HCT116 (cell line): ENCODE measurements at regions not wholly inside any gene's neighbourhood (a gene's known extent, or its start where the extent isn't known, plus 50 kb on each side); places are given as distances from the start of the nearest gene placed in this dataset.

Experiments used
- EGR1 ChIP-seq: IDR thresholded peaks from 2 replicates; pipeline ENCODE4 v1.6.1; 2012; ENCODE audit warnings: low read depth
- EZH2 ChIP-seq: fragments of 200-600 bp; sonication (generic); IDR thresholded peaks from 2 replicates; pipeline ENCODE4 v1.6.1; 2017; ENCODE audit warnings: antibody characterized with exemption, mixed run types
- EZH2phosphoT487 ChIP-seq: fragments of 200-600 bp; IDR thresholded peaks from 2 replicates; pipeline ENCODE4 v1.6.1; 2018; ENCODE audit warnings: antibody characterized with exemption, borderline replicate concordance
- FOSL1 ChIP-seq: IDR thresholded peaks from 2 replicates; pipeline ENCODE4 v1.6.1; 2012; ENCODE audit warnings: low read depth
- POLR2A ChIP-seq: IDR thresholded peaks from 2 replicates; pipeline ENCODE4 v1.7.0; 2011; ENCODE audit warnings: borderline replicate concordance; ENCODE audit not compliant: insufficient read depth, insufficient read length; ENCODE audit errors: extremely low read depth
- POLR2AphosphoS5 ChIP-seq: IDR thresholded peaks from 2 replicates; pipeline ENCODE4 v1.6.1; 2011; ENCODE audit warnings: mild to moderate bottlenecking, low read depth, low read length, moderate library complexity
- RAD21 ChIP-seq: IDR thresholded peaks from 2 replicates; pipeline ENCODE4 v1.6.1; 2012; ENCODE audit warnings: low read depth, mild to moderate bottlenecking
- SIN3A ChIP-seq: IDR thresholded peaks from 2 replicates; pipeline ENCODE4 v1.6.1; 2012; ENCODE audit warnings: low read depth
- TCF7L2 ChIP-seq: IDR thresholded peaks from 2 replicates; pipeline ENCODE4 v1.7.0; 2011; ENCODE audit warnings: borderline replicate concordance, inconsistent platforms; ENCODE audit not compliant: insufficient read depth, insufficient read length; ENCODE audit errors: extremely low read depth
- ZNF274 ChIP-seq: fragments of 200-500 bp; sonication (Bioruptor generic); IDR thresholded peaks from 2 replicates; pipeline ENCODE4 v1.6.1; 2014; ENCODE audit warnings: mild to moderate bottlenecking, low read depth, low read length, inconsistent platforms
- TF ChIP-seq, protein P1 (sequence below), 3 experiments: fragments of 200-600 bp in 1 of 3; sonication (generic) in 1 of 3; IDR thresholded peaks in 2 of 3; conservative IDR thresholded peaks in 1 of 3; 2 replicates each; pipeline ENCODE4 v1.5.1; 2012 to 2017; ENCODE audit warnings: low read depth in 2 of 3, low read length in 2 of 3, antibody characterized with exemption in 1 of 3, borderline replicate concordance in 1 of 3, control low read depth in 1 of 3, mild to moderate bottlenecking in 1 of 3, mixed read lengths in 1 of 3, mixed run types in 1 of 3, moderate library complexity in 1 of 3; ENCODE audit not compliant: insufficient read depth in 1 of 3
- TF ChIP-seq, protein P2 (sequence below): IDR thresholded peaks from 2 replicates; pipeline ENCODE4 v1.6.1; 2012; ENCODE audit warnings: low read depth
- TF ChIP-seq, protein P3 (sequence below): IDR thresholded peaks from 2 replicates; pipeline ENCODE4 v1.6.1; 2012
- TF ChIP-seq, protein P4 (sequence below): IDR thresholded peaks from 2 replicates; pipeline ENCODE4 v1.6.1; 2012

DNA sequence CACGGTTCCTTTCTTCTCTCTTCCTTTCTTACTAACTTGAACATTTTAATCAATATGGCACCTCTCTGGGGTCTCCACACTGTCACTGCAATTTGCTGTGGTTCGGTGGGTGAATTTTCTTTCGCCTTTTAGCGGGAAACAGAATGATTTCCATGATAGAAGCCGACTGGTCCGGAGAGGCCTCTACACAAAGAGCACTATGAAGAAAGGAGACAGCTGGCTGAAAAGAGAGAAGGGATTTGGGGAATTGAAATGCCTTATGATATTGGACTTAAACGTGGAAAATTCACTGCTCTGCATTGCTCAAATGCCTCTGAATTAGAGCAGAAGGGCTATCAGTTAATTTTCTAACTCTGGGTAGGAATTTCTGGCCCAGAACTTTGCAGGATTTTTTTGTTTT is 55.9 kb downstream of the KCNA5 start:
- TF ChIP-seq POLR2AphosphoS5 = no peak
- no peak for TF ChIP-seq ZNF274
- TF ChIP-seq RAD21 = no peak
- TF ChIP-seq, protein P1, sequence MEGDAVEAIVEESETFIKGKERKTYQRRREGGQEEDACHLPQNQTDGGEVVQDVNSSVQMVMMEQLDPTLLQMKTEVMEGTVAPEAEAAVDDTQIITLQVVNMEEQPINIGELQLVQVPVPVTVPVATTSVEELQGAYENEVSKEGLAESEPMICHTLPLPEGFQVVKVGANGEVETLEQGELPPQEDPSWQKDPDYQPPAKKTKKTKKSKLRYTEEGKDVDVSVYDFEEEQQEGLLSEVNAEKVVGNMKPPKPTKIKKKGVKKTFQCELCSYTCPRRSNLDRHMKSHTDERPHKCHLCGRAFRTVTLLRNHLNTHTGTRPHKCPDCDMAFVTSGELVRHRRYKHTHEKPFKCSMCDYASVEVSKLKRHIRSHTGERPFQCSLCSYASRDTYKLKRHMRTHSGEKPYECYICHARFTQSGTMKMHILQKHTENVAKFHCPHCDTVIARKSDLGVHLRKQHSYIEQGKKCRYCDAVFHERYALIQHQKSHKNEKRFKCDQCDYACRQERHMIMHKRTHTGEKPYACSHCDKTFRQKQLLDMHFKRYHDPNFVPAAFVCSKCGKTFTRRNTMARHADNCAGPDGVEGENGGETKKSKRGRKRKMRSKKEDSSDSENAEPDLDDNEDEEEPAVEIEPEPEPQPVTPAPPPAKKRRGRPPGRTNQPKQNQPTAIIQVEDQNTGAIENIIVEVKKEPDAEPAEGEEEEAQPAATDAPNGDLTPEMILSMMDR (IDR thresholded peaks at IDR 0.05 in 2 of 3, conservative IDR thresholded peaks at IDR 0.05 in 1 of 3; ENCODE audit: borderline replicate concordance in 1 of 3, insufficient read depth in 1 of 3, low read depth in 2 of 3, low read length in 2 of 3) = no peak
- TF ChIP-seq, protein P2, sequence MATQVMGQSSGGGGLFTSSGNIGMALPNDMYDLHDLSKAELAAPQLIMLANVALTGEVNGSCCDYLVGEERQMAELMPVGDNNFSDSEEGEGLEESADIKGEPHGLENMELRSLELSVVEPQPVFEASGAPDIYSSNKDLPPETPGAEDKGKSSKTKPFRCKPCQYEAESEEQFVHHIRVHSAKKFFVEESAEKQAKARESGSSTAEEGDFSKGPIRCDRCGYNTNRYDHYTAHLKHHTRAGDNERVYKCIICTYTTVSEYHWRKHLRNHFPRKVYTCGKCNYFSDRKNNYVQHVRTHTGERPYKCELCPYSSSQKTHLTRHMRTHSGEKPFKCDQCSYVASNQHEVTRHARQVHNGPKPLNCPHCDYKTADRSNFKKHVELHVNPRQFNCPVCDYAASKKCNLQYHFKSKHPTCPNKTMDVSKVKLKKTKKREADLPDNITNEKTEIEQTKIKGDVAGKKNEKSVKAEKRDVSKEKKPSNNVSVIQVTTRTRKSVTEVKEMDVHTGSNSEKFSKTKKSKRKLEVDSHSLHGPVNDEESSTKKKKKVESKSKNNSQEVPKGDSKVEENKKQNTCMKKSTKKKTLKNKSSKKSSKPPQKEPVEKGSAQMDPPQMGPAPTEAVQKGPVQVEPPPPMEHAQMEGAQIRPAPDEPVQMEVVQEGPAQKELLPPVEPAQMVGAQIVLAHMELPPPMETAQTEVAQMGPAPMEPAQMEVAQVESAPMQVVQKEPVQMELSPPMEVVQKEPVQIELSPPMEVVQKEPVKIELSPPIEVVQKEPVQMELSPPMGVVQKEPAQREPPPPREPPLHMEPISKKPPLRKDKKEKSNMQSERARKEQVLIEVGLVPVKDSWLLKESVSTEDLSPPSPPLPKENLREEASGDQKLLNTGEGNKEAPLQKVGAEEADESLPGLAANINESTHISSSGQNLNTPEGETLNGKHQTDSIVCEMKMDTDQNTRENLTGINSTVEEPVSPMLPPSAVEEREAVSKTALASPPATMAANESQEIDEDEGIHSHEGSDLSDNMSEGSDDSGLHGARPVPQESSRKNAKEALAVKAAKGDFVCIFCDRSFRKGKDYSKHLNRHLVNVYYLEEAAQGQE = no peak
- no peak for TF ChIP-seq POLR2A
- TF ChIP-seq, protein P3, sequence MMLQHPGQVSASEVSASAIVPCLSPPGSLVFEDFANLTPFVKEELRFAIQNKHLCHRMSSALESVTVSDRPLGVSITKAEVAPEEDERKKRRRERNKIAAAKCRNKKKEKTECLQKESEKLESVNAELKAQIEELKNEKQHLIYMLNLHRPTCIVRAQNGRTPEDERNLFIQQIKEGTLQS = no peak
- no peak for TF ChIP-seq EZH2
- no peak for TF ChIP-seq SIN3A
- TF ChIP-seq FOSL1 = no peak
- TF ChIP-seq, protein P4, sequence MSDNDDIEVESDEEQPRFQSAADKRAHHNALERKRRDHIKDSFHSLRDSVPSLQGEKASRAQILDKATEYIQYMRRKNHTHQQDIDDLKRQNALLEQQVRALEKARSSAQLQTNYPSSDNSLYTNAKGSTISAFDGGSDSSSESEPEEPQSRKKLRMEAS = no peak
- TF ChIP-seq EGR1 = no peak
- TF ChIP-seq EZH2phosphoT487 = no peak
- no peak for TF ChIP-seq TCF7L2
